ENCODE measurements at regions not wholly inside any gene's neighbourhood (a gene's known extent, or its start where the extent isn't known, plus 50 kb on each side); places are given as distances from the start of the nearest gene placed in this dataset.
"Not testable (repeated sequence)": the region's sequence is repeated elsewhere in the genome, so short reads cannot be mapped to it uniquely, and the experiment has no call there.

GRCh38 chr12:67046062-67046461, 223.1 kb upstream of the CAND1 start:
- no peak overlapping the region for H3K27ac ChIP-seq
- no peak for TF ChIP-seq CTCF (IDR thresholded peaks at IDR 0.05)
- no peak overlapping the region for H3K4me3 ChIP-seq
- no peak for DNase-seq (ENCODE audit: low spot score)

DNA sequence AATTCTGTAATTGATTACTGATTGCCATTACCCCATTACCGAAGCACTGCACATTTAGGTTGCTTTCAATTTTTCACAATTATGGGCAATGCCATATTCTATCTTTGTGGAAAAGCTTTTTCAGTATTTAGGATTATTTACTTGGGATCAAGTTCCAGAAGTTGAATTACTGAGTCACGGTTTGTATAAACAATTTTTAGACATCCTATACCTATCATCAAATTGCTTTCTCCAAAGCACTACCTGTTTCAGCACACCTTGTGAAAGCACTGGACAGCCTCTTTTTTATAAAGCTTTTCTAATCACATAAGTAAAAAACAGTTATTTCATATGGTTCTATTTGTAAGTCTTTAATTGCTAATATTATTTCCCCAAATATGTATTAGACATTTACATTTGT, 221.5 kb upstream of the CAND1 start:
- no peak for TF ChIP-seq CTCF (IDR thresholded peaks at IDR 0.05)
- Histone ChIP-seq H3K4me3 (no peak overlapping the region), H3K27ac (no peak overlapping the region)
- no peak for DNase-seq (ENCODE audit: low spot score)

DNA sequence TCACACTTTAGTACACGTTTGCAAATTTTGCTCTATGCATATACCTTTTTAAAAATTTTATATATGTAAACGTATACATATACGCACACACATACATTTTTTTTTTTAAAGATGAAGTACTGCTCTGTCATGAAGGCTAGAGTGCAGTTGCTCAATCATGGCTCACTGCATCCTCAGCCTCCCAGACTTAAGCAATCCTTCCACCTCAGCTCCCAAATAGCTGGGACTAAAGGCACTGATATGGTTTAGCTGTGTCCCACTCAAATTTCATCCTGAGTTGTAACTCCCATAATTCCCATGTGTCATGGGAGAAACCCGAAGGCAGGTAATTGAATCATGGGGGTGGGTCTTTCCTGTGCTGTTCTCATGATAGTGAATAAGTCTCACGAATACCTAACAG, 220.8 kb upstream of the CAND1 start:
- no peak for TF ChIP-seq CTCF (IDR thresholded peaks at IDR 0.05)
- DNase-seq (ENCODE audit: low spot score) = no peak
- Histone ChIP-seq H3K4me3 (no peak overlapping the region), H3K27ac (no peak overlapping the region)

GRCh38 chr12:67049199-67049598, 220.0 kb upstream of the CAND1 start:
- H3K4me3 ChIP-seq; H3K27ac ChIP-seq; DNase-seq (ENCODE audit: low spot score): not testable (repeated sequence)

DNA sequence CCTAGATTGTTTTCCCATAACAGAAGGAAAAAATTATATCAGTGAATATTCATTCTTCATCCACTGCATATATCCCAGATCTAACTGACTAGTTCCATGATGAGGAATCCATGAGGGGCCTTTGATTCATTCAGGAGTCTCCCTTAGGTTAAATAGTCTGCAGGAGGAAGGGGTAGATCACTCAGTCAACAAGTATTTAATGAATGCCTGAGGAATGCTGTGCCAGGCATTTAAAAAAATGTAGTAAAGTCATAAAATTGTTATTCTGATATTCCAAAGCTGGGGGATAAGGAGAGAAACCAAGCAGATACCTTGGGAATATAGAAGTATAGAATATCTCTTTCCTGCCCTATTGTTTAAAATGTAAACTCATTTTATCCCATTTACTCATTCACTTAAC, 216.2 kb upstream of the CAND1 start:
- H3K4me3 ChIP-seq = no peak overlapping the region
- H3K27ac ChIP-seq = no peak overlapping the region
- no peak for DNase-seq (ENCODE audit: low spot score)
- no peak for TF ChIP-seq CTCF (IDR thresholded peaks at IDR 0.05)

- no peak overlapping the region for H3K27ac ChIP-seq
- DNase-seq (ENCODE audit: low spot score) = no peak
- no peak overlapping the region for H3K4me3 ChIP-seq
- no peak for TF ChIP-seq CTCF (IDR thresholded peaks at IDR 0.05)
These were observed 212.8 kb upstream of the CAND1 start for GRCh38 chr12:67056329-67056728.

DNA sequence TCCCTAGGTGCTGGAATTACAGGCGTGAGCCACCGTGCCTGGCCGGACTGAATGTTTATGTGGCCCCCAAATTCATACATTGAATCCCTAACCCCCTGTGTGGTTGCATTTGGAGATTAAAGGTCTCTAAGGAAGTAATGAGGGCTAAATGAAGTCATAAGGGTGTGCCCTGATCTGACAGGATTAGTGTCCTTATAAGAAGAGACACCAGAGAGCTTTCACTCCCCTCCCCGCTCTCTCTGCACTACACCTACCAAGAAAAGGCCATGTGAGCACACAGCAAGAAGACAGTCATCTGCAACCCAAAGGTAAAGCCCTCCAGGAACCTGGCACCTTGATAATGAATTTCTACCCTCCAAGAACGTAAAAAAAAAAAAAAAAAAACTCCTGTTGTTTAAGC, 212.1 kb upstream of the CAND1 start:
- TF ChIP-seq CTCF (IDR thresholded peaks at IDR 0.05) = no peak
- no peak overlapping the region for H3K27ac ChIP-seq

GRCh38 chr12:67062193-67062592, 207.0 kb upstream of the CAND1 start:
- H3K27ac ChIP-seq = no peak overlapping the region
- no peak overlapping the region for H3K4me3 ChIP-seq
- no peak for TF ChIP-seq CTCF (IDR thresholded peaks at IDR 0.05)
- DNase-seq (ENCODE audit: low spot score) = no peak

More for the DNA sequence above, 212.1 kb upstream of the CAND1 start:
- no peak for DNase-seq (ENCODE audit: low spot score)
- H3K4me3 ChIP-seq = no peak overlapping the region

Measured in coronary artery (tissue), 2 donors.